GM12874 (cell line): ENCODE measurements at regions not wholly inside any gene's neighbourhood (a gene's known extent, or its start where the extent isn't known, plus 50 kb on each side); places are given as distances from the start of the nearest gene placed in this dataset.

ENCODE experiments used
- CTCF ChIP-seq: IDR thresholded peaks from 2 replicates; pipeline ENCODE4 v1.5.1; 2011; ENCODE audit warnings: low read depth, mild to moderate bottlenecking, control low read depth, low read length, moderate library complexity; ENCODE audit not compliant: insufficient read depth

GRCh38 chr5:25544652-25545249 lies 900.0 kb upstream of the CDH10 start:
- TF ChIP-seq CTCF, result peak; percentile 45; the same call in 1 of the 2 replicates

GRCh38 chr5:25540628-25541027 lies 895.9 kb upstream of the CDH10 start:
- no peak for TF ChIP-seq CTCF

- no peak for TF ChIP-seq CTCF
These were observed 894.8 kb upstream of the CDH10 start for GRCh38 chr5:25539536-25539935.

GRCh38 chr5:25516141-25516540 lies 871.4 kb upstream of the CDH10 start:
- TF ChIP-seq CTCF, result no peak

- no peak for TF ChIP-seq CTCF
These were observed 870.7 kb upstream of the CDH10 start for GRCh38 chr5:25515525-25515924.

GRCh38 chr5:25500635-25501034 lies 855.9 kb upstream of the CDH10 start:
- TF ChIP-seq CTCF, result no peak

- no peak for TF ChIP-seq CTCF
These were observed 845.2 kb upstream of the CDH10 start for GRCh38 chr5:25489834-25490538.
